Gastrocnemius medialis (tissue), 4 donors: ENCODE measurements at regions not wholly inside any gene's neighbourhood (a gene's known extent, or its start where the extent isn't known, plus 50 kb on each side); places are given as distances from the start of the nearest gene placed in this dataset.

Source experiments
- ATAC-seq, 2 donors: fragments of 150-250 bp; one replicate each; pipeline ENCODE4 v1.9.1; 2016
- DNase-seq, 2 donors: peaks; one replicate each; pipeline ENCODE4 v3.0.0-alpha.2; 2019
- H3K27ac ChIP-seq, 4 donors: fragments of 200-600 bp; sonication (generic); 1 replicate in 1 of 4; 2 replicates in 3 of 4; pipeline ENCODE4 v1.5.1; 2016 to 2018; ENCODE audit warnings: mild to moderate bottlenecking in 2 of 4, moderate library complexity in 1 of 4
- H3K27me3 ChIP-seq, 3 donors: fragments of 200-600 bp; sonication (generic) in 2 of 3; 1 replicate in 1 of 3; 2 replicates in 2 of 3; pipeline versions ENCODE4 v1.5.1 to v1.6.0; 2016 to 2019; ENCODE audit warnings: mild to moderate bottlenecking in 1 of 3, moderate library complexity in 1 of 3
- H3K36me3 ChIP-seq, 2 donors: fragments of 200-600 bp; sonication (generic) in 1 of 2; one replicate each; pipeline ENCODE4 v1.5.1; 2017 to 2018
- H3K4me1 ChIP-seq, 2 donors: fragments of 200-600 bp; sonication (generic) in 1 of 2; one replicate each; pipeline ENCODE4 v1.5.1; 2016 to 2017; ENCODE audit warnings: mild to moderate bottlenecking in 2 of 2
- H3K4me3 ChIP-seq, 4 donors: fragments of 200-600 bp; sonication (generic) in 3 of 4; 1 replicate in 1 of 4; 2 replicates in 3 of 4; pipeline ENCODE4 v1.5.1; 2016 to 2019; ENCODE audit warnings: mild to moderate bottlenecking in 2 of 4
- H3K9me3 ChIP-seq, 3 donors: fragments of 200-600 bp; sonication (generic) in 2 of 3; 1 replicate in 1 of 3; 2 replicates in 2 of 3; pipeline ENCODE4 v1.5.1; 2016 to 2019
- CTCF ChIP-seq, 5 experiments: fragments of 450-650 bp in 3 of 5; fragments of 200-600 bp in 2 of 5; sonication (generic) in 2 of 5; IDR thresholded peaks in 4 of 5; conservative IDR thresholded peaks in 1 of 5; 1 replicate in 4 of 5; 2 replicates in 1 of 5; pipeline ENCODE4 v1.5.1; 2016 to 2019; ENCODE audit warnings: antibody characterized with exemption in 5 of 5, mild to moderate bottlenecking in 3 of 5, moderate library complexity in 3 of 5
- POLR2A ChIP-seq, 2 donors: fragments of 450-650 bp; IDR thresholded peaks; one replicate each; pipeline ENCODE4 v1.6.1; 2017; ENCODE audit warnings: antibody characterized with exemption in 2 of 2, mild to moderate bottlenecking in 2 of 2, moderate library complexity in 2 of 2
- in situ Hi-C, 4 donors: fragments of 200-750 bp; cut with MboI; loops; one replicate each; pipeline versions ENCODE4 v1.15.0 to v1.8.0; 2017; ENCODE audit warnings: low sequenced_read_pairs in 4 of 4
- intact Hi-C: fragments of 100-400 bp; cut with DNase I; formaldehyde crosslinking; loops from one replicate; pipeline ENCODE4 v1.15.1; 2023; ENCODE audit warnings: low total_unique reads

DNA sequence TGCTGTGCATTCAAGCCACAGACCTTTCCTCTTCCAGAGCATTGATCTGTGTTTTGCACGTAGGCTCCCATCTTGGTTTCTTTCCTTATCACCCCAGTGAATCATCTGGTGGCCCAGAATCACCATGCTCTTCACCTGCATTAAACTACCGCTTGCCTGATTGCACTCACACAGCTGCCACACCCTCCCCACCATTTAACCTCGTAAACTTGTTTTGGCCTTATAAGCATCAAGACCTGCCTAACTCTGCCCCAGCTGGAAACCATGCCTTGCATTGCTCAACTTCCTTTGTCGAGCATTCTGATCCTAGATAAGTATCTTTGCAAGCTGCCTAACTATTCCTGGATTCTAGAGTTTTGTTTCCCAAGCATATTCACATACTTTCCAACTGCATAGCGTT, 369.6 kb upstream of the SEMA6A start:
- no peak for DNase-seq
- TF ChIP-seq CTCF (IDR thresholded peaks at IDR 0.05 in 4 of 5, conservative IDR thresholded peaks at IDR 0.05 in 1 of 5) (no peak), POLR2A (IDR thresholded peaks at IDR 0.05) (no peak)
- Histone ChIP-seq H3K4me1 (no peaks in the 10 kb centered on the region), H3K9me3 (no peaks in the 10 kb centered on the region), H3K36me3 (no peaks in the 10 kb centered on the region), H3K4me3 (no peak overlapping the region), H3K27ac (no peak overlapping the region), H3K27me3 (no peaks in the 10 kb centered on the region)
- no peak for ATAC-seq
- in situ Hi-C loops: loop anchor here in 1 of 4 donors (10.0 kb wide), 1 partner anchor 359 kb away; no protein-coding TSS in a partner anchor
- intact Hi-C loops: no loop called here

GRCh38 chr5:116942622-116943021, 368.0 kb upstream of the SEMA6A start:
- no peak for ATAC-seq
- intact Hi-C loops: no loop called here
- in situ Hi-C loops: loop anchor here in 1 of 4 donors (10.0 kb wide), 1 partner anchor 358 kb away; no protein-coding TSS in a partner anchor

DNA sequence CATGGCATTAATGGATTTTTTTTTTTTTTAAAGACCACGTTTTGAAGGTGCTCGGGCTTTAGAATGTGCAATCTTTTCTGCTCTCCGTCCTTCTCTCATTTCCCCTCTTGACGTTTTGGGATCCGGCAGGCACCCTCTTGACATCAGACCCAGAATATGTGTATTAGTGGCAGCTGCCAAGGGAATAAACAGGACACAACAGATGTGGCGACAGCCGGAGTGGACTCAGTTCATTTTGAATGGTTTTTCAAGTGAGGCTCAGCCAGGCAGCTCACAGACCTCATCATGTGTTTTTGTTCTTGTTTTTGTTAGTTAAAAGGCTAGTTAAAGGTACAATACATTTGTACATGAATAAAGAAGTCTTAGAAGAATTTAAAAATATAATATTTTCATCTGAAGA, 365.0 kb upstream of the SEMA6A start:
- in situ Hi-C loops: loop anchor here in 1 of 4 donors (10.0 kb wide), 1 partner anchor 355 kb away; no protein-coding TSS in a partner anchor
- no peaks in the 10 kb centered on the region for H3K9me3 ChIP-seq
- TF ChIP-seq CTCF (IDR thresholded peaks at IDR 0.05 in 4 of 5, conservative IDR thresholded peaks at IDR 0.05 in 1 of 5): no peak
- TF ChIP-seq POLR2A (IDR thresholded peaks at IDR 0.05): no peak
- no peaks in the 10 kb centered on the region for H3K27me3 ChIP-seq
- no peak overlapping the region for H3K27ac ChIP-seq
- DNase-seq (no peak), ATAC-seq (no peak)
- intact Hi-C loops: no loop called here
- H3K4me3 ChIP-seq: no peak overlapping the region
- H3K36me3 ChIP-seq: no peaks in the 10 kb centered on the region
- H3K4me1 ChIP-seq: no peaks in the 10 kb centered on the region

More at GRCh38 chr5:116942622-116943021, 368.0 kb upstream of the SEMA6A start:
- H3K9me3 ChIP-seq: no peaks in the 10 kb centered on the region
- no peaks in the 10 kb centered on the region for H3K27me3 ChIP-seq
- no peak overlapping the region for H3K27ac ChIP-seq
- H3K36me3 ChIP-seq: no peaks in the 10 kb centered on the region
- no peak for TF ChIP-seq CTCF (IDR thresholded peaks at IDR 0.05 in 4 of 5, conservative IDR thresholded peaks at IDR 0.05 in 1 of 5)
- TF ChIP-seq POLR2A (IDR thresholded peaks at IDR 0.05): no peak
- no peak overlapping the region for H3K4me3 ChIP-seq
- DNase-seq: no peak
- no peaks in the 10 kb centered on the region for H3K4me1 ChIP-seq

DNA sequence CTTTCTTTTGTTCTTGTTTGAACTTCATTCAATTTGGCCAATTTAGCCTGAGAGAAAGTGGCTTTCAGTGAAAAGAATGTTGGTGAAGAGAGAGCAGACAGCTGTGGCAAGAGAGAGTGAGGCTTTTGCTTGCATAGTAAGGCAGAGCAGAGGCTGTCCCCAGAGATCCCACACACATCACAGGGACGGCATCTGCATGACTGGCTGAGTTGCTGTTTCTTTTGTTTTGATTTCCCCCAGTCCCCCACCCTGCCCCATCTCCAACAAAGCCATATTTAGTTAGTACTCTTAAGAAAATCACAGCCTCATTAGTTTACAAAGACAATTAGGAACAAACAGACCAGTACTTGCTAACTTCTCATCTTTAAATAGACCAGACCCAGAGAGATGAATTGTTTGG, 363.9 kb upstream of the SEMA6A start:
- no peaks in the 10 kb centered on the region for H3K4me1 ChIP-seq
- TF ChIP-seq POLR2A (IDR thresholded peaks at IDR 0.05): no peak
- no peak for TF ChIP-seq CTCF (IDR thresholded peaks at IDR 0.05 in 4 of 5, conservative IDR thresholded peaks at IDR 0.05 in 1 of 5)
- H3K27me3 ChIP-seq: no peaks in the 10 kb centered on the region
- ATAC-seq: no peak
- H3K9me3 ChIP-seq: no peaks in the 10 kb centered on the region
- no peak overlapping the region for H3K4me3 ChIP-seq
- in situ Hi-C loops (no loop called here), intact Hi-C loops (no loop called here)
- DNase-seq: no peak
- no peak overlapping the region for H3K27ac ChIP-seq
- no peaks in the 10 kb centered on the region for H3K36me3 ChIP-seq

GRCh38 chr5:116935561-116936162, 361.0 kb upstream of the SEMA6A start:
- Histone ChIP-seq H3K27me3 (no peaks in the 10 kb centered on the region), H3K36me3 (no peaks in the 10 kb centered on the region), H3K9me3 (no peaks in the 10 kb centered on the region), H3K27ac (no peak overlapping the region), H3K4me1 (no peaks in the 10 kb centered on the region), H3K4me3 (no peak overlapping the region)
- in situ Hi-C loops: no loop called here
- ATAC-seq (no peak), DNase-seq (no peak)
- TF ChIP-seq CTCF (IDR thresholded peaks at IDR 0.05 in 4 of 5, conservative IDR thresholded peaks at IDR 0.05 in 1 of 5) (no peak), POLR2A (IDR thresholded peaks at IDR 0.05) (no peak)
- intact Hi-C loops: no loop called here
